Caco-2 (cell line): ENCODE measurements at regions not wholly inside any gene's neighbourhood (a gene's known extent, or its start where the extent isn't known, plus 50 kb on each side); places are given as distances from the start of the nearest gene placed in this dataset.

Source experiments
- BruUV-seq: library from RNA; stranded (reverse); fragments of 400-500 nt; replicated peaks from 2 replicates; lab custom pipeline; 2021; lab: Mats Ljungman, UMichigan
- CTCF ChIA-PET: fragments of 300-600 bp; sonication (Branson Sonifier 250); formaldehyde crosslinking; loops from one replicate; lab custom pipeline; 2022; ENCODE audit warnings: antibody characterized with exemption; lab: Charles Lee
- POLR2A ChIA-PET: fragments of 300-600 bp; sonication (Branson Sonifier 250); formaldehyde crosslinking; loops from one replicate; lab custom pipeline; 2022; ENCODE audit warnings: antibody characterized with exemption; lab: Charles Lee
- DNase-seq, 2 experiments: peaks; one replicate each; pipeline versions ENCODE4 v3.0.0 to v3.0.0-alpha.2; 2020 to 2022
- H3K27me3 ChIP-seq: replicated peaks from 2 replicates; pipeline ENCODE4 v1.6.0; 2011; ENCODE audit warnings: low read length; ENCODE audit not compliant: control insufficient read depth, insufficient read depth
- H3K36me3 ChIP-seq: 2 replicates; pipeline ENCODE4 v1.5.1; 2011; ENCODE audit warnings: low read length; ENCODE audit not compliant: control insufficient read depth, insufficient read depth
- H3K4me1 ChIP-seq: fragments of 250-450 bp; sonication (Bioruptor Pico); 2 replicates; pipeline ENCODE4 v1.5.1; 2020; ENCODE audit warnings: mild to moderate bottlenecking
- H3K4me3 ChIP-seq: 2 replicates; pipeline ENCODE4 v1.5.1; 2011; ENCODE audit warnings: low read depth, mild to moderate bottlenecking, control low read depth, low read length
- H3K9me3 ChIP-seq: fragments of 250-450 bp; sonication (Bioruptor Pico); 2 replicates; pipeline ENCODE4 v1.5.1; 2020; ENCODE audit warnings: mild to moderate bottlenecking, moderate library complexity
- H3K27ac Mint-ChIP-seq: one replicate; pipeline ENCODE4 v1.8.0; 2022; ENCODE audit warnings: mixed read lengths; ENCODE audit not compliant: unreplicated experiment
- H3K27me3 Mint-ChIP-seq: one replicate; pipeline ENCODE4 v1.8.0; 2022; ENCODE audit warnings: mixed read lengths; ENCODE audit not compliant: insufficient read depth, unreplicated experiment
- H3K36me3 Mint-ChIP-seq: one replicate; pipeline ENCODE4 v1.8.0; 2022; ENCODE audit warnings: mild to moderate bottlenecking, mixed read lengths; ENCODE audit not compliant: insufficient read depth, unreplicated experiment
- H3K4me1 Mint-ChIP-seq: one replicate; pipeline ENCODE4 v1.8.0; 2022; ENCODE audit warnings: low read depth, mixed read lengths; ENCODE audit not compliant: unreplicated experiment
- H3K4me3 Mint-ChIP-seq: one replicate; pipeline ENCODE4 v1.8.0; 2022; ENCODE audit warnings: mild to moderate bottlenecking, moderate library complexity, mixed read lengths; ENCODE audit not compliant: unreplicated experiment
- H3K9me3 Mint-ChIP-seq: one replicate; pipeline ENCODE4 v1.8.0; 2022; ENCODE audit warnings: mixed read lengths; ENCODE audit not compliant: unreplicated experiment
- intact Hi-C: fragments of 100-400 bp; cut with micrococcal nuclease; formaldehyde crosslinking; loops from one replicate; pipeline ENCODE4 v1.10.0; 2022; ENCODE audit not compliant: unreplicated experiment
- TF ChIP-seq, protein P1 (sequence below), 2 experiments: fragments of 200-600 bp in 1 of 2; IDR thresholded peaks; 1 replicate in 1 of 2; 2 replicates in 1 of 2; pipeline versions ENCODE4 v1.5.1 to v1.8.0; 2011 to 2022; ENCODE audit warnings: antibody characterized with exemption in 1 of 2, control low read depth in 1 of 2, inconsistent platforms in 1 of 2, low read depth in 1 of 2, low read length in 1 of 2, mild to moderate bottlenecking in 1 of 2, moderate library complexity in 1 of 2; ENCODE audit not compliant: insufficient read depth in 1 of 2, severe bottlenecking in 1 of 2, unreplicated experiment in 1 of 2

DNA sequence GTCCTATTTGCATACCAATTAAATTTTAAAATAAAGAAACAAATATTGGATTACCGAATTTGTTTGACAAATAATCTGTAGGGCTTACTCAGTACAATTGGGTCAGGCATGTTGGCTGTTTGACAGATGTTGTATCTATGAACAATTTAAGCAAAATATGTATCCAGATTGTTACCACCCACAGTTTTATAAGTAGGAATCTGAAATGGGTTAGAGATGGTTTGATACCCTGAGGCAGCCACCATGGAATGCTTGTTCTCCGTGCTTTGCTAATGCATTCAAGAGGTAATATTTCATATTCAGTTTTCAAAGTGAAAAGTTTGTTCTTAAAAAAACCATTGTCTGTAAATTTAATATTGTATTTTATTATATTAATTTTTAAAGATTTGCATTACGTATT lies 285.1 kb upstream of the ARRDC3 start:
- Mint-ChIP-seq H3K4me1 (no peaks in the 10 kb centered on the region), H3K27me3 (peaks cover 12% of the 10 kb centered on the region), H3K36me3 (no peaks in the 10 kb centered on the region), H3K27ac (no peak overlapping the region), H3K9me3 (no peaks in the 10 kb centered on the region), H3K4me3 (no peak overlapping the region)
- H3K27me3 ChIP-seq: no peaks in the 10 kb centered on the region; the same call in 1 of the 2 replicates
- ChIA-PET POLR2A (no interaction called here), CTCF (no interaction called here)
- no TSS peak for BruUV-seq
- intact Hi-C loops: no loop called here
- no peak for DNase-seq
- TF ChIP-seq, protein P1, sequence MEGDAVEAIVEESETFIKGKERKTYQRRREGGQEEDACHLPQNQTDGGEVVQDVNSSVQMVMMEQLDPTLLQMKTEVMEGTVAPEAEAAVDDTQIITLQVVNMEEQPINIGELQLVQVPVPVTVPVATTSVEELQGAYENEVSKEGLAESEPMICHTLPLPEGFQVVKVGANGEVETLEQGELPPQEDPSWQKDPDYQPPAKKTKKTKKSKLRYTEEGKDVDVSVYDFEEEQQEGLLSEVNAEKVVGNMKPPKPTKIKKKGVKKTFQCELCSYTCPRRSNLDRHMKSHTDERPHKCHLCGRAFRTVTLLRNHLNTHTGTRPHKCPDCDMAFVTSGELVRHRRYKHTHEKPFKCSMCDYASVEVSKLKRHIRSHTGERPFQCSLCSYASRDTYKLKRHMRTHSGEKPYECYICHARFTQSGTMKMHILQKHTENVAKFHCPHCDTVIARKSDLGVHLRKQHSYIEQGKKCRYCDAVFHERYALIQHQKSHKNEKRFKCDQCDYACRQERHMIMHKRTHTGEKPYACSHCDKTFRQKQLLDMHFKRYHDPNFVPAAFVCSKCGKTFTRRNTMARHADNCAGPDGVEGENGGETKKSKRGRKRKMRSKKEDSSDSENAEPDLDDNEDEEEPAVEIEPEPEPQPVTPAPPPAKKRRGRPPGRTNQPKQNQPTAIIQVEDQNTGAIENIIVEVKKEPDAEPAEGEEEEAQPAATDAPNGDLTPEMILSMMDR (IDR thresholded peaks at IDR 0.05; ENCODE audit: insufficient read depth in 1 of 2, low read depth in 1 of 2, low read length in 1 of 2, severe bottlenecking in 1 of 2, unreplicated experiment in 1 of 2): no peak
- H3K9me3 ChIP-seq: no peaks in the 10 kb centered on the region
- no peaks in the 10 kb centered on the region for H3K4me1 ChIP-seq
- no peak overlapping the region for H3K4me3 ChIP-seq
- H3K36me3 ChIP-seq: no peaks in the 10 kb centered on the region

DNA sequence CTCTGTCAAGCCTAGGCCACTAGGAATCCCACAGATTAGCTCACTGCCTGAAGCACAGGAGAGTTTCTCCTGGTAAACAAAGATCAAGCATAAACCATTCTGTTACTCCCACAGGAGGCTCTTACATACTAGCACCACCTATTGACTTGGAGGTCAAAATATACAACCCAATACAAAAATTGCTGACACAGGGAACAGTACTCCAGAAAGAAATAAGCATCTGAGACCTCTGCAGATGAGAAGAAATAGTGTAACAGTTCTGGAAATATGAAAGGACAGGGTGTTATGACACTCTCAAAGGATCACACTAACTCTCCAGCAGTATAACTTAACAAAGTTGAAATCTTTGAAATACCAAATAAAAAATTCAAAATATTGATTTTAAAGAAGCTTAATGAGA lies 269.6 kb upstream of the ARRDC3 start:
- H3K27me3 Mint-ChIP-seq: peaks cover 2% of the 10 kb centered on the region
- intact Hi-C loops: no loop called here
- no TSS peak for BruUV-seq
- DNase-seq: no peak
- TF ChIP-seq, protein P1 (IDR thresholded peaks at IDR 0.05; ENCODE audit: insufficient read depth in 1 of 2, low read depth in 1 of 2, low read length in 1 of 2, severe bottlenecking in 1 of 2, unreplicated experiment in 1 of 2): no peak
- H3K36me3 Mint-ChIP-seq: no peaks in the 10 kb centered on the region
- CTCF ChIA-PET: no interaction called here
- no peaks in the 10 kb centered on the region for H3K4me1 Mint-ChIP-seq
- Histone ChIP-seq H3K27me3 (no peaks in the 10 kb centered on the region), H3K9me3 (no peaks in the 10 kb centered on the region), H3K4me1 (no peaks in the 10 kb centered on the region), H3K36me3 (no peaks in the 10 kb centered on the region), H3K4me3 (no peak overlapping the region)
- H3K9me3 Mint-ChIP-seq: peaks cover 11% of the 10 kb centered on the region
- POLR2A ChIA-PET: no interaction called here
- H3K4me3 Mint-ChIP-seq: no peak overlapping the region
- no peak overlapping the region for H3K27ac Mint-ChIP-seq

DNA sequence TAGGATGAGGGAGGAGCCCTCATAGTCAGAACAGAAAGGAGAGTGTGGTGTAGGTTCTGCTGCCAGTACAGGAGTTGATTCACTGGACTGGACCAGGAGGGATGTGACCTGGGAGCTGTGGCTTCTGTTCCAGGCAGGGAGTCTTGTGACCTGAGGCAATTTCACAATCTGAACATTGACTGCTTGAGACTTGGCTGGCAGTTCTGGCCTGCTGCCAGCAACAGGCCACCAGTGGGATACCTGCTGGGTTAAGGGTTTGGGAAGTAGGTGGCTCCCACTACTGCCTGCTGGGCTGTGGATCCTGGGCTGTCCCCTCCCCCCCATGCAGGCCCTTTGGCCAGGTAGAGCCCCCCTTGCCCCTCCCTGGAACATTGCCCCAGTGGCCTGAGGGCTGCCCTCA lies 268.6 kb upstream of the ARRDC3 start:
- DNase-seq: no peak
- no peak overlapping the region for H3K4me3 Mint-ChIP-seq

More for the DNA sequence above, 268.6 kb upstream of the ARRDC3 start:
- H3K4me3 ChIP-seq: no peak overlapping the region
- Mint-ChIP-seq H3K27ac (no peak overlapping the region), H3K4me1 (no peaks in the 10 kb centered on the region), H3K9me3 (peaks cover 2% of the 10 kb centered on the region), H3K36me3 (no peaks in the 10 kb centered on the region), H3K27me3 (peaks cover 2% of the 10 kb centered on the region)
- H3K4me1 ChIP-seq: no peaks in the 10 kb centered on the region
- POLR2A ChIA-PET: no interaction called here
- BruUV-seq: no TSS peak
- H3K36me3 ChIP-seq: no peaks in the 10 kb centered on the region
- CTCF ChIA-PET: no interaction called here
- TF ChIP-seq, protein P1 (IDR thresholded peaks at IDR 0.05; ENCODE audit: insufficient read depth in 1 of 2, low read depth in 1 of 2, low read length in 1 of 2, severe bottlenecking in 1 of 2, unreplicated experiment in 1 of 2): no peak
- H3K9me3 ChIP-seq: no peaks in the 10 kb centered on the region
- intact Hi-C loops: no loop called here
- no peaks in the 10 kb centered on the region for H3K27me3 ChIP-seq
